Heart left ventricle (tissue), 16 donors: ENCODE measurements at regions not wholly inside any gene's neighbourhood (a gene's known extent, or its start where the extent isn't known, plus 50 kb on each side); places are given as distances from the start of the nearest gene placed in this dataset.
"Not testable (repeated sequence)": the region's sequence is repeated elsewhere in the genome, so short reads cannot be mapped to it uniquely, and the experiment has no call there.

ENCODE experiments used
- ATAC-seq, 4 donors: fragments of 200-7000 bp; cut with Tn5 transposase; one replicate each; pipeline ENCODE4 v1.9.1; 2020 to 2022; ENCODE audit warnings: moderate library complexity in 4 of 4, mild to moderate bottlenecking in 3 of 4, moderate number of reproducible peaks in 1 of 4
- DNase-seq, 5 donors: peaks; one replicate each; pipeline ENCODE4 v3.0.0-alpha.2; 2020
- H3K27ac ChIP-seq, 12 donors: fragments of 200-600 bp; sonication (generic) in 4 of 12; one replicate each; pipeline versions ENCODE4 v1.5.0 to v1.8.0; 2016 to 2022; ENCODE audit warnings: mild to moderate bottlenecking in 2 of 12
- H3K27me3 ChIP-seq, 9 donors: fragments of 200-600 bp; sonication (generic) in 2 of 9; one replicate each; pipeline versions ENCODE4 v1.5.1 to v1.8.0; 2016 to 2022; ENCODE audit warnings: mild to moderate bottlenecking in 3 of 9
- H3K36me3 ChIP-seq, 9 donors: fragments of 200-600 bp; sonication (generic) in 2 of 9; one replicate each; pipeline versions ENCODE4 v1.5.0 to v1.8.0; 2018 to 2022; ENCODE audit warnings: mild to moderate bottlenecking in 2 of 9
- H3K4me1 ChIP-seq, 12 donors: fragments of 200-600 bp; sonication (generic) in 4 of 12; one replicate each; pipeline versions ENCODE4 v1.5.0 to v1.8.0; 2016 to 2022; ENCODE audit warnings: mild to moderate bottlenecking in 3 of 12
- H3K4me3 ChIP-seq, 12 donors: fragments of 200-600 bp; sonication (generic) in 4 of 12; one replicate each; pipeline versions ENCODE4 v1.5.0 to v1.8.0; 2017 to 2022; ENCODE audit warnings: mild to moderate bottlenecking in 9 of 12, moderate library complexity in 4 of 12
- H3K9me3 ChIP-seq, 12 donors: fragments of 200-600 bp; sonication (generic) in 4 of 12; one replicate each; pipeline versions ENCODE4 v1.5.0 to v1.8.0; 2016 to 2022; ENCODE audit warnings: mild to moderate bottlenecking in 1 of 12
- CTCF ChIP-seq, 12 donors: fragments of 200-600 bp; sonication (generic) in 4 of 12; IDR thresholded peaks; one replicate each; pipeline versions ENCODE4 v1.5.0 to v1.8.0; 2018 to 2022; ENCODE audit warnings: antibody characterized with exemption in 12 of 12, mild to moderate bottlenecking in 5 of 12
- POLR2A ChIP-seq, 2 donors: fragments of 450-650 bp; IDR thresholded peaks; one replicate each; pipeline ENCODE4 v1.6.1; 2017; ENCODE audit warnings: antibody characterized with exemption in 2 of 2, mild to moderate bottlenecking in 2 of 2, moderate library complexity in 2 of 2
- WGBS, 4 donors: extraction: QIAGEN DNeasy Blood & Tissue Kit in 2 of 4; methylation state at CpG; one replicate each; pipeline versions ENCODE4 v1.1.5 to v1.1.7; 2013 to 2018; 5-methylcytosine and 5-hydroxymethylcytosine counted together
- intact Hi-C, 10 donors: fragments of 100-400 bp; cut with DNase I; formaldehyde crosslinking; loops; one replicate each; pipeline versions ENCODE4 v1.11.1 to v1.14.2; 2022
- donor health status: ischemic (EF 13 %, LVEDD 7.1; RV severe dilation, severe dysfunction).
- donor health status: healthy with polysubstance abuse.
- donor health status: DM: no; HTN: yes; CAD: no.
- donor health status: DM: no; HTN: no; CAD: no.
- donor health status: ischemic (EF 25% LVEDD 6.9; RV normal size, moderate dysfunction).
- donor health status: ischemic (EF 25% LVEDD 5.7; RV mildly dilated, moderate dysfunction).
- donor health status: healthy.
- donor health status: DM: yes; HTN: yes; CAD: no.
- donor health status: ischemic (EF 35%, LVEDD 5.7; RV mildly dilated, moderate dysfunction).
- donor health status: nonischemic (EF 11% LVEDD 7.7; RV severe dilation, severe dysfunction).
- donor health status: DM: yes; HTN: yes; CAD: no.
- donor health status: PGD.
- donor health status: ischemic (EF 29% LVEDD 5.4; RV normal size, mild dysfunction).
- donor health status: nonischemic (EF 23%, LVEDD 6.1; RV moderate dilation, normal function).

DNA sequence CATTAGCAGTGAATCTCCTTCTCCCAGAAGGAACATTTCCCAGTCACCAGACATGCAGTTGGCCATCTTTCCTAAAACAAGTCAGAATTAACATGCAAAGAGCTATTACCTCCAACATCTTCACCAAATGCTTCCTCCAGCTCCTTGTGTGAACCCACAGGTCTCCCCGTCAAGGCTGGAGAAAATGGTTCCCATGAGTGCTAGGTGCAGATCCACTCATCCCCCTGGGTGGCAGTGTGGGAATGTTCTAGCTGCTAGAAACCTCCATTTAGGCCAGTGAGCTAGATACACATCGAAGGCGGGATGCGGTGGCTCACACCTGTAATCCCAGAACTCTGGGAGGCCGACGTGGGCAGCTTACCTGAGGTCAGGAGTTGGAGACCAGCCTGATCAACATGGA lies 603.9 kb upstream of the SLC35B3 start:
- no peak overlapping the region for H3K27ac ChIP-seq
- no peak for TF ChIP-seq POLR2A (IDR thresholded peaks at IDR 0.05)
- no peak for TF ChIP-seq CTCF (IDR thresholded peaks at IDR 0.05)
- no peaks in the 10 kb centered on the region for H3K9me3 ChIP-seq
- H3K4me3 ChIP-seq: no peak overlapping the region
- ATAC-seq (no peak), DNase-seq (peak in 1 of 5 donors; percentile 35)
- H3K36me3 ChIP-seq: no peaks in the 10 kb centered on the region
- no peaks in the 10 kb centered on the region for H3K27me3 ChIP-seq
- no peaks in the 10 kb centered on the region for H3K4me1 ChIP-seq
- 90 to 95% (median 93%) methylated on average over 6 of the region's 6 CpGs for WGBS, 4 donors
- intact Hi-C loops: no loop called here

DNA sequence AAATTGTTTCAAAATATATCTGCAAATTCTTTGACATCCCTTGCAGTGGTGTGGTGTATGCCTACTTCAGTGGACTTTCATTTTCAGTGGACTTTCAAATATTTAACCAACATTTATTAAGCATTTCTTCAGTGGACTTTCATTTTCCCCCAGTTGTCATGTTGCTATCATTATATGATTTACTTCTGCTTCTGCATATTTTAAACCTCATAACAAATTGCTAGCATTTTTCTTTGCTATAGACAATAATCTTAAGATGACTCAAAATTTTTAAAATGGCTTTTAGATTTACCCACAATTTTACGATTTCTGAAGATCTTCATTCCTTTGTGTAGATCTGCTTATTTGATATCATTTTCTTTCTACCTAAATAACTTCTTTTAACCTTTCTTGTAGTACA lies 592.7 kb upstream of the SLC35B3 start:
- Histone ChIP-seq H3K36me3 (no peaks in the 10 kb centered on the region), H3K4me1 (no peaks in the 10 kb centered on the region), H3K27me3 (no peaks in the 10 kb centered on the region), H3K4me3 (no peak overlapping the region), H3K9me3 (peaks cover 0 to 13% (median 0%) of the 10 kb centered on the region in 12 donors), H3K27ac (no peak overlapping the region)
- ATAC-seq: no peak
- 75 to 88% (median 80%) methylated on average over 1 of the region's 1 CpG for WGBS, 4 donors
- intact Hi-C loops: no loop called here
- no peak for DNase-seq
- TF ChIP-seq POLR2A (IDR thresholded peaks at IDR 0.05): no peak
- TF ChIP-seq CTCF (IDR thresholded peaks at IDR 0.05): no peak

- H3K9me3 ChIP-seq: peaks cover 0 to 13% (median 0%) of the 10 kb centered on the region in 12 donors
- H3K4me1 ChIP-seq: no peaks in the 10 kb centered on the region
- no peak for TF ChIP-seq POLR2A (IDR thresholded peaks at IDR 0.05)
- TF ChIP-seq CTCF (IDR thresholded peaks at IDR 0.05): no peak
- 68 to 86% (median 82%) methylated on average over 4 of the region's 4 CpGs for WGBS, 4 donors
- H3K27me3 ChIP-seq: no peaks in the 10 kb centered on the region
- no peak for DNase-seq
- no peak for ATAC-seq
- no peak overlapping the region for H3K4me3 ChIP-seq
- intact Hi-C loops: no loop called here
- H3K36me3 ChIP-seq: no peaks in the 10 kb centered on the region
- no peak overlapping the region for H3K27ac ChIP-seq
Measured at GRCh38 chr6:9025796-9026394, 590.5 kb upstream of the SLC35B3 start.

DNA sequence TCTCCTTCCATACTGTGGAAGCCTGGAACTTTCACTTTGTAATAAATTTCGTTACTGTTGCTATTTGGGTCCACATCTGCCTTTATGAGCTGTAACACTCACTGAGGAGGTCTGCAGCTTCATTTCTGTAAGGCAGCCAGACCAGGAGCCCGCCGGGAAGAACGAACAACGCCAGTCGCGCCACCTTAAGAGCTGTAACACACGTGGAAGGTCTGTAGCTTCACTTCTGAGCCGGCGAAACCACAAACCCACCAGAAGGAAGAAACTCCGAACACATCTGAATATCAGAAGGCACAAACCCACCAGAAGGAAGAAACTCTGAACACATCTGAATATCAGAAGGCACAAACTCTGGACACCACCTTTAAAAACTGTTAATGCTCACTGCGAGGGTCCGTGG lies 589.9 kb upstream of the SLC35B3 start:
- TF ChIP-seq CTCF (IDR thresholded peaks at IDR 0.05) (no peak), POLR2A (IDR thresholded peaks at IDR 0.05) (no peak)
- ATAC-seq: no peak
- Histone ChIP-seq H3K27ac (no peak overlapping the region), H3K9me3 (peaks cover 0 to 10% (median 0%) of the 10 kb centered on the region in 12 donors), H3K4me1 (no peaks in the 10 kb centered on the region), H3K27me3 (no peaks in the 10 kb centered on the region), H3K4me3 (no peak overlapping the region), H3K36me3 (no peaks in the 10 kb centered on the region)
- intact Hi-C loops: no loop called here
- 85 to 88% (median 86%) methylated on average over 13 of the region's 13 CpGs for WGBS, 4 donors
- DNase-seq: no peak

DNA sequence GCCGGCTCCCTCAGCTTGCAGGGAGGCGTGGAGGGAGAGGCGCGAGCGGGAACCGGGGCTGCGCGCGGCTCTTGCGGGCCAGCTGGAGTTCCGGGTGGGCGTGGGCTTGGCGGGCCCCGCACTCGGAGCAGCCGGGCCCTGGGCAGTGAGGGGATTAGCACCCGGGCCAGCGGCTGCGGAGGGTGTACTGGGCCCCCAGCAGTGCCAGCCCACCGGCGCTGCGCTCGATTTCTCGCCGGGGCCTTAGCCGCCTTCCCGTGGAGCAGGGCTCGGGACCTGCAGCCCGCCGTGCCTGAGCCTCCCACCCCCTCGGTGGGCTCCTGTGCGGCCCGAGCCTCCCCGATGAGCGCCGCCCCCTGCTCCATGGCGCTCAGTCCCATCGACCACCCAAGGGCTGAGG lies 588.9 kb upstream of the SLC35B3 start:
- H3K27me3 ChIP-seq, H3K36me3 ChIP-seq, H3K9me3 ChIP-seq, H3K4me1 ChIP-seq, ATAC-seq, H3K4me3 ChIP-seq, intact Hi-C loops, H3K27ac ChIP-seq, DNase-seq: not testable (repeated sequence)
- WGBS, 4 donors: 86 to 96% (median 93%) methylated on average over 8 to 38 of the region's 38 CpGs
